Thyroid gland (tissue), 4 donors: ENCODE measurements at regions not wholly inside any gene's neighbourhood (a gene's known extent, or its start where the extent isn't known, plus 50 kb on each side); places are given as distances from the start of the nearest gene placed in this dataset.
"Not testable (repeated sequence)": the region's sequence is repeated elsewhere in the genome, so short reads cannot be mapped to it uniquely, and the experiment has no call there.

Source experiments
- POLR2A ChIP-seq, 2 donors: fragments of 450-650 bp; IDR thresholded peaks; one replicate each; pipeline ENCODE4 v1.6.1; 2017; ENCODE audit warnings: antibody characterized with exemption in 2 of 2, mild to moderate bottlenecking in 2 of 2, moderate library complexity in 1 of 2
- TF ChIP-seq, protein P1 (sequence below), 6 experiments: fragments of 200-600 bp in 3 of 6; fragments of 450-650 bp in 3 of 6; sonication (generic) in 3 of 6; IDR thresholded peaks; one replicate each; pipeline ENCODE4 v1.5.1; 2016 to 2019; ENCODE audit warnings: antibody characterized with exemption in 6 of 6, mild to moderate bottlenecking in 2 of 6, inconsistent platforms in 1 of 6, moderate library complexity in 1 of 6

DNA sequence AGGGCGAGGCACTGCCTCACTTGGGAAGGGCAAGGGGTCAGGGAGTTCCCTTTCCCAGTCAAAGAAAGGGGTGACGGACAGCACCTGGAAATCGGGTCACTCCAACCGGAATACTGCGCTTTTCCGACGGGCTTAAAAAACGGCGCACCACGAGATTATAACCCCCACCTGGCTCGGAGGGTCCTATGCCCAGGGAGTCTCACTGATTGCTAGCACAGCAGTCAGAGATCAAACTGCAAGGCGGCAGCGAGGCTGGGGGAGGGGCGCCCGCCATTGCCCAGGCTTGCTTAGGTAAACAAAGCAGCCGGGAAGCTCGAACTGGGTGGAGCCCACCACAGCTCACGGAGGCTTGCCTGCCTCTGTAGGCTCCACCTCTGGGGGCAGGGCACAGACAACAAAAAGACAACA is 366.5 kb downstream of the NR4A2 start:
- not testable (repeated sequence) for TF ChIP-seq POLR2A (IDR thresholded peaks at IDR 0.05)
- TF ChIP-seq, protein P1, sequence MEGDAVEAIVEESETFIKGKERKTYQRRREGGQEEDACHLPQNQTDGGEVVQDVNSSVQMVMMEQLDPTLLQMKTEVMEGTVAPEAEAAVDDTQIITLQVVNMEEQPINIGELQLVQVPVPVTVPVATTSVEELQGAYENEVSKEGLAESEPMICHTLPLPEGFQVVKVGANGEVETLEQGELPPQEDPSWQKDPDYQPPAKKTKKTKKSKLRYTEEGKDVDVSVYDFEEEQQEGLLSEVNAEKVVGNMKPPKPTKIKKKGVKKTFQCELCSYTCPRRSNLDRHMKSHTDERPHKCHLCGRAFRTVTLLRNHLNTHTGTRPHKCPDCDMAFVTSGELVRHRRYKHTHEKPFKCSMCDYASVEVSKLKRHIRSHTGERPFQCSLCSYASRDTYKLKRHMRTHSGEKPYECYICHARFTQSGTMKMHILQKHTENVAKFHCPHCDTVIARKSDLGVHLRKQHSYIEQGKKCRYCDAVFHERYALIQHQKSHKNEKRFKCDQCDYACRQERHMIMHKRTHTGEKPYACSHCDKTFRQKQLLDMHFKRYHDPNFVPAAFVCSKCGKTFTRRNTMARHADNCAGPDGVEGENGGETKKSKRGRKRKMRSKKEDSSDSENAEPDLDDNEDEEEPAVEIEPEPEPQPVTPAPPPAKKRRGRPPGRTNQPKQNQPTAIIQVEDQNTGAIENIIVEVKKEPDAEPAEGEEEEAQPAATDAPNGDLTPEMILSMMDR (IDR thresholded peaks at IDR 0.05): not testable (repeated sequence)
